Esophagus (tissue), 2 donors: ENCODE measurements at regions not wholly inside any gene's neighbourhood (a gene's known extent, or its start where the extent isn't known, plus 50 kb on each side); places are given as distances from the start of the nearest gene placed in this dataset.
"Not testable (repeated sequence)": the region's sequence is repeated elsewhere in the genome, so short reads cannot be mapped to it uniquely, and the experiment has no call there.

Experiments used
- H3K27ac ChIP-seq, 2 donors: one replicate each; pipeline ENCODE4 v1.5.1; 2013; ENCODE audit warnings: low read depth in 2 of 2, mild to moderate bottlenecking in 2 of 2, inconsistent platforms in 1 of 2, low read length in 1 of 2, moderate library complexity in 1 of 2
- H3K27me3 ChIP-seq, 2 donors: one replicate each; pipeline ENCODE4 v1.6.1; 2013; ENCODE audit warnings: low read length in 2 of 2, control low read depth in 1 of 2, mild to moderate bottlenecking in 1 of 2; ENCODE audit not compliant: insufficient read depth in 2 of 2, control insufficient read depth in 1 of 2
- H3K36me3 ChIP-seq, 2 donors: one replicate each; pipeline ENCODE4 v1.6.1; 2013; ENCODE audit warnings: low read length in 1 of 2; ENCODE audit not compliant: control insufficient read depth in 2 of 2, insufficient read depth in 2 of 2
- H3K4me1 ChIP-seq, 2 donors: one replicate each; pipeline ENCODE4 v1.6.1; 2013; ENCODE audit warnings: low read length in 1 of 2; ENCODE audit not compliant: control insufficient read depth in 2 of 2, insufficient read depth in 2 of 2
- H3K4me3 ChIP-seq, 2 donors: one replicate each; pipeline ENCODE4 v1.5.1; 2013; ENCODE audit warnings: low read length in 2 of 2, mild to moderate bottlenecking in 2 of 2, low read depth in 1 of 2, moderate library complexity in 1 of 2
- H3K9me3 ChIP-seq, 2 donors: one replicate each; pipeline ENCODE4 v1.6.1; 2013; ENCODE audit warnings: mild to moderate bottlenecking in 2 of 2, low read depth in 1 of 2, low read length in 1 of 2, moderate library complexity in 1 of 2; ENCODE audit not compliant: control insufficient read depth in 2 of 2, insufficient read depth in 1 of 2
- WGBS, 2 donors: extraction: QIAGEN DNeasy Blood & Tissue Kit; methylation state at CpG; one replicate each; pipeline ENCODE4 v1.1.7; 2013; 5-methylcytosine and 5-hydroxymethylcytosine counted together
- donor health status: healthy with polysubstance abuse.
- donor health status: Bipolar disorder and iron deficiency.

DNA sequence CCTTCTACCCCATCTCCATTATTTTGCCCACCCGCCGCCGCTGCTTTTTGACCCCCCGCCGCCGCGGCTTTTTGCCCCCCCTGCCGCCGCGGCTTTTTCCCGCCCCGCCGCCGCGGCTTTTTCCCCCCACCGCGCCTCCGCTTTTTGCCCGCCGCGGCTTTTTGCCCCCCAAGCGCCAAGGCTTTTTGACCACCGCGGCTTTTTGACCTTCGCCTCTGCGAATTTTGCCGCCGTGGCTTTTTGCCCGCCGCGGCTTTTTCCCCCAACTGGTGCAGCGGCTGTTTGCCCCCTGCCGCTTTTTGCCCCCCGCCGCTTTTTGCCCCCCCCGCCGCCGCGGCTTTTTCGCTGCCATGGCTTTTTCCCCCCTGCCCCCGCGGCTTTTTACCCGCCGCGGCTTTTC, 137.5 kb upstream of the TP53TG3D start:
- peak overlapping the region in 1 of 2 donors; percentile 55 for H3K4me3 ChIP-seq
- H3K27ac ChIP-seq, H3K4me1 ChIP-seq, H3K36me3 ChIP-seq, H3K27me3 ChIP-seq, H3K9me3 ChIP-seq: not testable (repeated sequence)
- 9 to 17% methylated on average over 32 to 45 of the region's 45 CpGs for WGBS, 2 donors

DNA sequence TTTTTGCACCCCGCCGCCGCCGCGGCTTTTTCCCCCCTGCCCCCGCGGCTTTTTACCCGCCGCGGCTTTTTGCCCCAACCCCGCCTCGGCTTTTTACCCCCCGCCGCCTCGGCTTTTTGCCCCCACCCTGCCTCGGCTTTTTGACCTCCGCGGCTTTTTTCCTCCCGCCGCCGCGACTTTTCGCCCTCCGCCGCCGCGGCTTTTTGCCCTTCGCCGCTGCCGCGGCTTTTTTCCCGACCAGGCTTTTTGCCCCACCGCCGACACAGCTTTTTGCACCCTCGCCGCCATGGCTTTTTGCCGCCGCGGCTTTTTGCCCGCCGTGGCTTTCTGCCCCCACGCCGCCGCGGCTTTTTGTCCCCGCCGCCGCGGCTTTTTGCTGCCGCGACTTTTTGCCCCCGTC, 137.0 kb upstream of the TP53TG3D start:
- Histone ChIP-seq H3K36me3 (no peaks in the 10 kb centered on the region), H3K9me3 (no peaks in the 10 kb centered on the region), H3K4me3 (peak overlapping the region; percentile 37 to 55), H3K27ac (no peak overlapping the region), H3K27me3 (peaks cover 0 to 8% of the 10 kb centered on the region in 2 donors), H3K4me1 (no peaks in the 10 kb centered on the region)
- 2% methylated on average over 49 to 52 of the region's 52 CpGs for WGBS, 2 donors

DNA sequence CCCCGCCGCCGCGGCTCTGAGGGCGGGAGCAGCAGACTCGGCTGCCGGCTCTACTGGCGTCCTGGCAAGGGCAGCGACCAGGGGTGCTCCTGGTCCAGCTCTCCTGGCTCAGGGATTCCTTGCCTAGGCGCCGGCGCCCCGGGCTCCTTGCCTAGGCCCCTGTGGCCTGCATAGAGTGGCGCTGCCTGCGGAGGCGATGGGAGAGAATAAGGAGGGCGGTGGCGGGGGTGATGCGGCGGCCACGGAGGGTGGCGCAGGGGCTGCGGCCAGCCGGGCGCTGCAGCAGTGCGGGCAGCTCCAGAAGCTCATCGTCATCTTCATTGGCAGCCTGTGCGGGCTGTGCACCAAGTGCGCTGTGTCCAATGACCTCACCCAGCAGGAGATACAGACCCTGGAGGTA, 136.6 kb upstream of the TP53TG3D start:
- H3K27ac ChIP-seq, H3K36me3 ChIP-seq, H3K9me3 ChIP-seq, H3K4me1 ChIP-seq, H3K27me3 ChIP-seq: not testable (repeated sequence)
- WGBS, 2 donors = 26 to 41% methylated on average over 17 to 23 of the region's 29 CpGs
- peak overlapping the region in 1 of 2 donors; percentile 55 for H3K4me3 ChIP-seq

DNA sequence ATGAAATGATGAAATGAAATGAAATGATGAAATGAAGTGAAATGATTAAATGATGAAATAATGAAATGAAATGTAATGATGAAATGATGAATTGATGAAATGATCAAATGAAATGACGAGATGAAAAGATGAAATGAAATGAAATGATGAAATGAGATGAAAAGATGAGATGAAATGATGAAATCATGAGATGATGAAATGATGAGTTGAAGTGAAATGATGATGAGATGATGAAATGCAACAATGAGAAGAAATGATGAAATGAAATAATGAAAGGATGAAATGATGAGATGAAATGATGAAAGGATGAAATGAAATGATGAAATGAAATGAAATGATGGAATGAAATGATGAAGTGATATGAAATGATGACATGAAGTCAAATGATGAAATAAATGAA, 132.7 kb upstream of the TP53TG3D start:
- not testable (repeated sequence) for H3K27ac ChIP-seq, H3K4me3 ChIP-seq, H3K27me3 ChIP-seq, H3K36me3 ChIP-seq, H3K4me1 ChIP-seq, H3K9me3 ChIP-seq
- WGBS, 2 donors = 64 to 73% methylated on average over 1 of the region's 1 CpG

DNA sequence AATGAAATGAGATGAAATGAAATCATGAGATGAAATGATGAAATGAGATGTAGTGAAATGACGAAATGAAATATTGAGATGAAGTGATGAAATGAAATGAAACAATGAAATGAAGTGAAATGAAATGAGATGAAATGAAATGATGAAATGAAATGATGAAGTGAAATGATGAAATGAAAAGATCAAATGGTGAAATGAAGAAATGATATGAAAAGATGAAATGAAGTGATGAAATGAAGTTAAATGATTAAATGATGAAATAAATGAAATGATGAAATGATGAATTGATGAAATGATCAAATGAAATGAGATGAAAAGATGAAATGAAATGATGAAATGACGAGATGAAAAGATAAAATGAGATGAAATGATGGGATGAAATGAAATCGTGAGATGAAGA, 132.3 kb upstream of the TP53TG3D start:
- not testable (repeated sequence) for H3K4me1 ChIP-seq, H3K27ac ChIP-seq, H3K27me3 ChIP-seq, H3K4me3 ChIP-seq, H3K36me3 ChIP-seq, H3K9me3 ChIP-seq
- 76 to 78% methylated on average over 3 of the region's 3 CpGs for WGBS, 2 donors

DNA sequence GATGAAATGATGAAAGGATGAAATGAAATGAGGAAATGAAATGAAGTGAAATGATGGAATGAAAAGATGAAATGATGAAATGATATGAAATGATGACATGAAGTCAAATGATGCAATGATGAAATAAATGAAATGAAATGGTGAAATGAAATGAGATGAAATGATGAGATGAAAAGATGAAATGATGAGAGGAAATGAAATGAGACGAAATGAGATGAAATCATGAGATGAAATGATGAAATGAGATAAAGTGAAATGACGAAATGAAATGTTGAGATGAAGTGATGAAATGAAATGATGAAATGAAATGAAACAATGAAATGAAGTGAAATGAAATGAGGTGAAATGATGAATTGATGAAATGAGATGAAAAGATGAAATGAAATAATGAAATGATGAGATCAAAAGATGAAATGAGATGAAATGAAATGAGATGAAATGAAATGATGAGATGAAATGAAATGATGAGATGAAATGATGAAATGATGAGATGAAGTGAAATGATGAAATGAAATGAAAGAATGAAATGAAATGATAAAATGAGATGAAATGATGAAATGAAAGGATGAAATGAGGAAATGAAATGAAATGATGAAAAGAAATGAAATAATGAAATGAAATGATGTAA, 131.7 kb upstream of the TP53TG3D start:
- H3K4me1 ChIP-seq, H3K36me3 ChIP-seq, H3K27ac ChIP-seq, H3K4me3 ChIP-seq, H3K9me3 ChIP-seq, H3K27me3 ChIP-seq: not testable (repeated sequence)
- WGBS, 2 donors = 65 to 83% methylated on average over 2 of the region's 2 CpGs

DNA sequence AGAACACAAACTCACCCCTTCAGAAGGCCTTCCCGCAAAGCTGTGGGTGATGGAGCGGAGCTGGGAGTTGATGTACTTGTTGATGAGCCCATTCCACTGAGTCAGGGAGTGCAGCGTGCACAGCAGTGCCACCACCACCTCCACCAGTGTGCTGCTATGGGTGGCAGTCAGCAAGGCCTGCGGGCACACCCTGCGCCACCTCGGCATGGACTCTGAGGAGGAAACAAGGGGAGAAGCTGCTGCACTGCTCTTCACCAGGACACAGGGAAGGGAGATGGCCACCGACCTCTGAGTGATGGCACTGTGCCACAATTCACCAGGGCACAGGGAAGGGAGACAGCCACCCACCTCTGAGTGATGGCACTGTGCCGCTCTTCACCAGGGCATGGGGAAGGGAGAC, 100.7 kb upstream of the TP53TG3D start:
- not testable (repeated sequence) for H3K4me3 ChIP-seq, H3K36me3 ChIP-seq, H3K4me1 ChIP-seq, H3K27ac ChIP-seq, H3K27me3 ChIP-seq, H3K9me3 ChIP-seq
- 91 to 94% methylated on average over 3 of the region's 8 CpGs for WGBS, 2 donors

DNA sequence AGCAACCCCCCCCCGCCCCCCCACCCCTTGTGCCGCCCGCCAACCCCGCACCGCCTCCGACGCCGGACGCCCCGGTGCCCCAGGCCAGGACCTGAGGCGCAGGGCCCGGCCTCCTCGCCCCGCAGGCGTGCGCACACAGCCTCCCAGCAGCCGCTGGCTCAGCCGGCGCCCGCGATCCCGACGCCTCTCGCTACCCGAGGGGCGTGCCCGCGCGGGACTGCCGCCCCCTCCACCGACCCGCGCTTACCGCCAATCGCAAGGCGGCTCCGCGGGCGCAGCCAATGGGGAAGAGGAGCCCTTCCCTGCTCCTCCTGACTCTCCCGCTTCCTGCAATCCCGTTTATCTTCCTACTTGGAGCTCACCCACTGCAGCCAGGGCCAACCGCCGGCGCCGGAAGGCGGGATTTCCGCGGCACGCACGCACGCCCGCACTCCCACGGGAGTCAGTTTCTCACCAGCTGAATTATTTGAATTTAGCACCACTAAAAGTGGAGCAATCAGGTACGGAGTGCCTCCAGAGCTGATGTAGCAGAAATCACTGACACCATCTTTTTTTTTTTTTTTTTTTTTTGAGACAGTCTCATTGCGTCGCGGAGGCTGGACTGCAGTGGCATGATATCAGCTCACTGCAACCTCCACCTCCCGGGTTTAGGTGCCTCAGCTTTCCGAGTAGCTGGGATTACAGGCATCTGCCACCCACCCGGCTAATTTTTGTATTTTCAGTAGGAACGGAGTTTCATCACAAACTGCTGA, 65.0 kb upstream of the TP53TG3D start:
- H3K27ac ChIP-seq = not testable (repeated sequence)
- 26% methylated on average over 10 of the region's 61 CpGs; no CpG with 5 or more reads in 1 of the 2 donors for WGBS, 2 donors

DNA sequence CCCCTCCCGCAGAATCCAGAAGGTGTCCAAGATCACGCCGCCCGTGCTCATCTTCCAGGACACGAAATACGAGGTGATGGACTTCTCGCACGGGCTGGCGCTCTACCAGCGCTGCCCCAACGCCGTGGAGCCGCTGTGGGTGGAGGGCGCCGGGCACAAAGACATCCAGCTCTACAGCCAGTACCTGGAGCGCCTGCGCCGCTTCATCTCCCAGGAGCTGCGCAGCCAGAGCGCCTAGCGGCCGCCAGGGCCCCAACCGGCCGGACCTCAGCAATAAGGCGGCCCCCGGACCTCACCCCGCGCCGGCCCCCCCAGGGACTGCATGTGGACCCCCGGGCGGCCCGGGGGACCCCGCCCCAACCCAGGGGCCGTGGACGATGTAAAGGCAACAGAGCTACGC, 50.5 kb upstream of the TP53TG3D start:
- H3K27me3 ChIP-seq, H3K9me3 ChIP-seq, H3K4me3 ChIP-seq, H3K36me3 ChIP-seq, H3K27ac ChIP-seq, H3K4me1 ChIP-seq: not testable (repeated sequence)
- 38 to 48% methylated on average over 14 to 27 of the region's 36 CpGs for WGBS, 2 donors

More for the DNA sequence above, 65.0 kb upstream of the TP53TG3D start:
- H3K9me3 ChIP-seq, H3K27me3 ChIP-seq, H3K4me1 ChIP-seq, H3K36me3 ChIP-seq, H3K4me3 ChIP-seq: not testable (repeated sequence)
